Hematopoietic multipotent progenitor cell treated with erythropoietin and hydrocortisone succinate and interleukin-3 and kit ligand, for 15 days (in vitro differentiated cells): ENCODE measurements at regions not wholly inside any gene's neighbourhood (a gene's known extent, or its start where the extent isn't known, plus 50 kb on each side); places are given as distances from the start of the nearest gene placed in this dataset.
"Not testable (repeated sequence)": the region's sequence is repeated elsewhere in the genome, so short reads cannot be mapped to it uniquely, and the experiment has no call there.

Experiments used
- DNase-seq: peaks from one replicate; pipeline ENCODE4 v3.0.0-alpha.2; 2015; ENCODE audit warnings: low spot score

- DNase-seq = no peak
Measured at GRCh38 chr4:111031596-111031995, 408.7 kb upstream of the PITX2 start.

GRCh38 chr4:111037591-111038360 lies 414.9 kb upstream of the PITX2 start:
- DNase-seq = no peak

GRCh38 chr4:111040904-111041303 lies 418.0 kb upstream of the PITX2 start:
- DNase-seq = no peak

GRCh38 chr4:111043286-111043685 lies 420.4 kb upstream of the PITX2 start:
- no peak for DNase-seq

GRCh38 chr4:111045992-111046391 lies 423.1 kb upstream of the PITX2 start:
- DNase-seq = no peak

DNA sequence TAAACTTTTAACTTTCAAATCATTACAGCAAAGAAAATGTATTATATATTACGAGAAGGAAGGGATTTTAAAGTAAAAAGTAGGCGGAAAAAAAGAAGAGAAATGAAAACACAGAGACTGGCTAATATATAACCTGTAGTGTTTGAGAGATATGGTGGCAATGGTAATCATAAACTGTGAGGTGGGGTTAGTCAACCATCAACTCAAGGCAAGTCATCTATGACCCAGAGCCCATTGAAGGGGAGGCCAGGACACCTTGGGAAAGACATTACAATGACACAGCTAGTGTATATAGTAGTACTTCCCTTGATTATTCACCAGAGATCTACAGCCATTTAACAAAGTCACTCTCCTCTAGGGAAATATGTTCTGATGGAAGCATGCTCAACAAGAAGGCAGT lies 423.9 kb upstream of the PITX2 start:
- no peak for DNase-seq

GRCh38 chr4:111048316-111048715 lies 425.4 kb upstream of the PITX2 start:
- no peak for DNase-seq

GRCh38 chr4:111064342-111064993 lies 441.6 kb upstream of the PITX2 start:
- DNase-seq = no peak

GRCh38 chr4:111066001-111066400 lies 443.1 kb upstream of the PITX2 start:
- DNase-seq = no peak

DNA sequence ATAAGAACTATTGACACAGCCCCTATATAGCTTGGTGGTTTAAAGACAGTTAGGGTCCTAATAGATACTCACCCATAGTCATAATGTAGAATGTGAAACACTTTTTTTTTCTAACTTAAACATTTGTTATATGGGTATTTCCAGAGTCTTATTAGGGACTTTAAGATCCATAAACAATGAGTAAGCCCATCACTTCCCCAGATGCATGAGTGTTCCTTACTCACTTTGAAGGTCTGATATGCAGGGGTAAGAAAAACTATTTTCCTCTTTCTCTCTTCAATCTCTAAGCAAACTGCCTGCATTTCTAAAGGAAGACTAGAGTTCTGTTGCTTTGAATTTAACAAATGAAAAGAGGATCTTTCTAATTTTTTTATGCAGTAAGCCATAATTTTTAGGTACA lies 443.6 kb upstream of the PITX2 start:
- DNase-seq = no peak

DNA sequence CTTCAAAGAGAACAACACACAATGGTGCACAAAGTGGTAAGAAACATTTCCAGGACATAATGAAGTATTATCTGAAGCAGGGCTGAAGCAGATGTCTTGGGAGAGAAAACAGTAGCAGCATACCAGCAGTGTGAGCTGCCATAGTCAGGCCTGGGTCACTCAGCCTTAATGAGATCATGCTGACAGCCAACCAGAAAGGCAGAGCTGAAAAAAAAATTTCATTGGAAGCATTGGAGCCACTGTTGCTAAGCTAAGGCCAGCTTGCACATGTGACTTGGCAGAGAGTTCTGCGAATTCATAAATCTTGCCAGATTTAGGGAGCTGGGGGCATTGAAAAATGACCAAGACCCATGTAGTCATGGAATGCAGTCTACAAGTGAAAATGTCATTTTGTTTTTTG lies 444.0 kb upstream of the PITX2 start:
- DNase-seq = no peak

DNA sequence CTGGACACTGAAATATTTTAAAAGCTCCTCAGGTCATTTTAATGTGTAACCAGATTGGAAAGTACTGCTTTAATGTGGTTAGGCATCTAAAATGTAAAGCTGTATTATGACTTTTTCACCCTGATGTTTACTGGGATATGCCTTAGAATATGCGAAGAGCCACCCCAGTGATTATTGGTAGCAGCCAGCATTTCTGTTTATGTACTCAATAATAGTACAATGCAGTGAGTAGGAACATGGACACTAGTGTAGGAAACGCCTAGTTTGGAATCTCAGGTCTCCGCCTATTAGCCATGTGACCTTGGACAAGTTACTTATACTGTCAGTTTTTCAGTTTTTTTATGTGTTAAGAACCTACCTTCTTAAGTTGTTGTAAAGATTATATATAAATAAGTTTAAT lies 446.0 kb upstream of the PITX2 start:
- DNase-seq = no peak

DNA sequence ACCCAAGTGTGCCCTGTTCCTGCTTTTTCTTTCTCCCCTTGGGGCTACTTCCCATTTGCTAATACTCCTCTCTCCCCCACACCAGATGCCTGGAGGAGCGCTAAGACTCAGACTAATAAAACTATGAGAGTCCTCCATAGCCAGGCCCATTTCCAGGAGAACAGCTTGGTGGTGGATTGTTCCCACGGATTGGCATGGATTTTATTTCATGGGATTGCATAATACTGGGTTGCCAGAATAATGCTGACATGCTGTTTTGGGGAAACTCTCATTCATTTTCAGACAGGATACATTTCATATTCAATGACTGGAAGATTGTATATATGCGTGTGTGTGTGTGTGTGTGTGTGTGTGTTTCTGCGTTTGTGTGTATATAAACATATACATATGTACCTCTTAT lies 447.5 kb upstream of the PITX2 start:
- DNase-seq = no peak

DNA sequence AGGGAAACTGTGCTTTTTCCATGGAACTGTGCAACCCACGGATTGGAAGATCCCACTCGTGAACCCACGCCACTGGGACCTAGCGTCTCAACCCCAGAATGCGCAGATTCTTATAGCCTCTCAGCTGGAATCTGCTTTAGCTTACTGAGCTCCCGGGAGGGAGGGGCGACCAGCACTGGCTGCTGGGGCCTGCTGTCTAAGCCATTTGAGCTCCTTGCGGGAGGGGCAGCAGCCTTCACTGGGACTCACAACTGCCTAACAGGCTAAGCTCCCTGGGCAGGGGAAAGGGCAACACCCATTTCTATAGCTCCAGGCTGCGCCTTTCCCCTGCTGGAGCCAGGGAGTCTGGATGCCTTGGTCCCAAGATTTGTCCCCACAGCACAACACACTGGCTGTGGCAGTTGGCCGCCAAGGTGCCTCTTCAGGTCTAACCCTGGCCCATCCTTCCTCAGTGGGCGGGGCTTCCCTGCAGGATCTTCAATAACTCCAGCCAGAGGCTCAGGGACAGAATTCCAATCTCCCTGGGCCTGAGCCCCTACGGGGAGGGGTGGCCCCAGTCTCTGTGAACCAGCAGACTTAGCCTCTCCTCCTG lies 451.7 kb upstream of the PITX2 start:
- no peak for DNase-seq

- DNase-seq = not testable (repeated sequence)
Measured at GRCh38 chr4:111076299-111076698, 453.4 kb upstream of the PITX2 start.

DNA sequence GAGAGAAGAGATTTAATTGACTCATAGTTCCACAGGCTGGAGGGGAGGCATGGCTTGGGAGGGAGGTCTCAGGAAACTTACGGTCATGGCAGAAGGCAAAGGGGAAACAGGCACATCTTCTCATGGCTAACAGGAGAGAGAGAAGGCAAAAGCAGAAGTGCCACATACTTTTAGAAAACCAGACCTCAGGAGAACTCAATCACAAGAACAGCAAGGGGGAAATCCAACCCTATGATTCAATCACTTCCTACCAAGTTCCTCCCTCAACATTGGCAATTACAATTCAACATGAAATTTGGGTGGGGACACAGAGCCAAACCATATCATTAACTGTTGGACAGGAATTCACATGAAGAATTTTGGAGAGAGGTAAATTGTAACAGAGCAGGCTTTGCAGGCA lies 485.3 kb upstream of the PITX2 start:
- DNase-seq = no peak

DNA sequence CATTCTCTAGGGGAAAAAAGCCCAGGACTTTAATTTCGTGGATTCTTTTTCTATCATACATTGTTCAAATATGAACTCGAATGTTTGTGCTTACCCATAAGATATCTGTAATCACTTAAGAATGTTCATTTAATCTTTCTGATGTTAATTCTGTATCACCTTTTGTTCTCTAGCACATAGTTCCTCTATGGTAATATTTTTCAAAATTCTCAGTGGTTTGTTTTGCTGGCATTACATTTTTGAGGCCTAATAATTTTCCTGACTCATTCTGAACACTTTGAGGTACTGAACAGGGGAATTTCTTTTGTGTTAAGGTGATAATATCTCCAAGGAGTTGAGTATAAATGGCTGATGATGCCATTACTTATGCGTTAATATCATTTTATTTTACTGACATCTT lies 490.7 kb upstream of the PITX2 start:
- DNase-seq = no peak

- DNase-seq = no peak
Measured at GRCh38 chr4:111115881-111116280, 493.0 kb upstream of the PITX2 start.

DNA sequence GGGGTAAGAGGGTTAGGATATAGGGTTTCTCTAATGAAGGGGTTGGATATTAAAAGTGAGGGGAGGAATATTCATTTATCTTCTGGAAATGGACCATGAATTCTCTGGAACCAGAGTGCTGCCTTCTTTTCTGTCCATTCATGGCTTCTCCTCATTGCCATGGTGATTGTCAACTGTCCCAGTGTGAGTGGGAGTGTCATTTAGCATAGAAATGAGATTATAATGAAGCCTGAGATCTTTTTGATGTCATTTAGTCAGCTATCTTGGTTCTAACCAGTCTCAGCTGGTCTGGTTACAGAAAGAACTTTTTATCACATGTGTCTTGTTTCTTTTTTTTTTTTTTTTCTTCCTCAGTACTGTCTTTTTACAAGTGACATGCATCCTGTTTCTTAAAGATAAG lies 497.3 kb upstream of the PITX2 start:
- DNase-seq = no peak

- no peak for DNase-seq
Measured at GRCh38 chr4:111126340-111126739, 503.5 kb upstream of the PITX2 start.

GRCh38 chr4:111127841-111128240 lies 505.0 kb upstream of the PITX2 start:
- DNase-seq = no peak

DNA sequence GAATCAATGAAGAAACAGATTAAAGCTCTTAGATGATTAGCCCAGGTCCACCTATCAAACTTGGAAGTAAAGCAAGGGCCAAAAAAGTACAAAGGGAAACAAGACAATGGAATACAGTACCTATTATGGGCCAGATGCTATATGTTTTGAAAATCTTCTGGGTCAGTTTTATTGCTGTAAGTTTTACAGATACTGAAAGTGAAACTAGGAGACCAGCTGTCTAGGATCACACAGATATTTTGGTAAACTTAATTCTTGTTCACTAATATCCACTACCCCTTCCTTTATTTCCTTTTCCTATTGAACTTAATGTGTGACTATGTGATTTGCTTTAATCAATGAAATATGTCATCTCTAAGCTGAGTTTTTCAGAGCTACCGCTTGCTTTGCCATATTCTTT lies 505.4 kb upstream of the PITX2 start:
- DNase-seq = no peak

GRCh38 chr4:111136438-111136837 lies 513.6 kb upstream of the PITX2 start:
- no peak for DNase-seq

DNA sequence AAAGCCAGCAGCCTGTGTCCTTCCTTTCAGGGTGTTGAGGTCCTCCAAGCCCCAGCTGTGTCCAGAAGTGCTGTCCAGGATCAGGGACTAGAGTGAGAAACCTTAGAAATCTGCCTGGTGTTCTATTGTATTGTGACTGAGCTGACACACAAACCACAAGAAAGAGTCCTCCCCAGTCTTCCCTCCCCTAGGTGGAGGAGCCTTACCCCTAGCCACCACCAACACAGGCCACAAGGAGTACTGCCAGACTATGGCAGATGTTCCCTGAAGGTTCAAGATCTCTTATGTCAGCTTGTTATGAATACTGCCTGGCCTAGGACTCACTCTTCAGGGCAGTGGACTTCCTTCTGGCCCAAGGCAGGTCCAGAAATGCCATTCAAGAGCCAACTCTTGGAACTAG lies 514.1 kb upstream of the PITX2 start:
- DNase-seq = no peak
